SK-N-SH (cell line): ENCODE measurements at regions not wholly inside any gene's neighbourhood (a gene's known extent, or its start where the extent isn't known, plus 50 kb on each side); places are given as distances from the start of the nearest gene placed in this dataset.

Experiments
- CTCF ChIA-PET: fragments of 300-600, 350-600 bp; formaldehyde crosslinking; extraction: SDS; loops from one replicate; lab custom pipeline; 2021; lab: Yijun Ruan, JAX
- POLR2A ChIA-PET: fragments of 350-600 bp; sonication (Branson Sonifier 250); formaldehyde crosslinking; extraction: SDS; loops from one replicate; lab custom pipeline; 2020; ENCODE audit warnings: antibody characterized with exemption, inconsistent platforms; lab: Yijun Ruan, JAX
- DNase-seq: peaks from one replicate; pipeline ENCODE4 v3.0.0; 2012
- H2AFZ ChIP-seq: fragments of 200-600 bp; sonication (generic); 2 replicates; pipeline ENCODE4 v1.8.1; 2016; ENCODE audit warnings: antibody characterized with exemption, mild to moderate bottlenecking, low read depth
- H3F3A ChIP-seq: fragments of 200-600 bp; sonication (generic); replicated peaks from 2 replicates; pipeline ENCODE3; 2016; ENCODE audit warnings: antibody characterized with exemption, mild to moderate bottlenecking; ENCODE audit not compliant: insufficient read depth
- H3K27ac ChIP-seq, 2 experiments: fragments of 200-500 bp in 1 of 2; fragments of 200-600 bp in 1 of 2; sonication (Bioruptor generic) in 1 of 2; sonication (generic), shearing (Covaris generic) in 1 of 2; 2 replicates each; pipeline versions ENCODE4 v1.5.1 to v1.6.1; 2014 to 2016; ENCODE audit warnings: low read depth in 2 of 2, inconsistent platforms in 1 of 2, low read length in 1 of 2, mild to moderate bottlenecking in 1 of 2, mixed read lengths in 1 of 2
- H3K27me3 ChIP-seq: fragments of 200-600 bp; sonication (generic), shearing (Covaris generic); 2 replicates; pipeline ENCODE4 v1.6.1; 2016; ENCODE audit warnings: mixed run types; ENCODE audit not compliant: insufficient read depth
- H3K36me3 ChIP-seq, 2 experiments: fragments of 200-500 bp in 1 of 2; fragments of 200-600 bp in 1 of 2; sonication (Bioruptor generic) in 1 of 2; sonication (generic) in 1 of 2; replicated peaks in 1 of 2; 2 replicates each; pipeline versions ENCODE3 to v1.5.1; 2014 to 2016; ENCODE audit warnings: low read length in 1 of 2, mild to moderate bottlenecking in 1 of 2; ENCODE audit not compliant: insufficient read depth in 2 of 2, control insufficient read depth in 1 of 2
- H3K4me1 ChIP-seq, 2 experiments: fragments of 200-500 bp in 1 of 2; fragments of 200-600 bp in 1 of 2; sonication (Bioruptor generic) in 1 of 2; sonication (generic), shearing (Covaris generic) in 1 of 2; 2 replicates each; pipeline versions ENCODE4 v1.5.1 to v1.6.1; 2014 to 2016; ENCODE audit warnings: low read depth in 1 of 2, low read length in 1 of 2, mixed run types in 1 of 2; ENCODE audit not compliant: insufficient read depth in 2 of 2, control insufficient read depth in 1 of 2
- H3K4me2 ChIP-seq: fragments of 200-600 bp; sonication (generic), shearing (Covaris generic); 2 replicates; pipeline ENCODE4 v1.6.1; 2017; ENCODE audit warnings: mixed run types
- H3K4me3 ChIP-seq, 2 experiments: fragments of 200-500 bp in 1 of 2; fragments of 200-600 bp in 1 of 2; sonication (Bioruptor generic) in 1 of 2; sonication (generic), shearing (Covaris generic) in 1 of 2; 2 replicates each; pipeline versions ENCODE4 v1.5.1 to v1.8.1; 2014 to 2016; ENCODE audit warnings: low read depth in 2 of 2, inconsistent platforms in 1 of 2, low read length in 1 of 2, mild to moderate bottlenecking in 1 of 2, mixed read lengths in 1 of 2, moderate library complexity in 1 of 2
- H3K79me2 ChIP-seq: fragments of 200-600 bp; sonication (generic); 2 replicates; pipeline ENCODE4 v1.8.1; 2017; ENCODE audit warnings: mild to moderate bottlenecking; ENCODE audit not compliant: insufficient read depth
- H3K9ac ChIP-seq: fragments of 200-600 bp; sonication (generic); 2 replicates; pipeline ENCODE4 v1.6.1; 2017; ENCODE audit warnings: mixed run types
- H3K9me2 ChIP-seq: fragments of 200-600 bp; sonication (generic); 2 replicates; pipeline ENCODE4 v1.6.1; 2017; ENCODE audit warnings: mixed run types
- H3K9me3 ChIP-seq: fragments of 200-600 bp; sonication (generic); 2 replicates; pipeline ENCODE4 v1.6.1; 2017; ENCODE audit warnings: mixed run types, mild to moderate bottlenecking, moderate library complexity
- H4K20me1 ChIP-seq: fragments of 200-600 bp; sonication (generic); 2 replicates; pipeline ENCODE4 v1.6.1; 2017; ENCODE audit warnings: mild to moderate bottlenecking, mixed run types; ENCODE audit not compliant: insufficient read depth
- CHD2 ChIP-seq: fragments of 150-350 bp; IDR thresholded peaks from 2 replicates; pipeline ENCODE4 v1.6.1; 2018; ENCODE audit warnings: low read length; ENCODE audit not compliant: partially characterized antibody
- ELF1 ChIP-seq: IDR thresholded peaks from 2 replicates; pipeline ENCODE4 v1.4.0; 2012
- EP300 ChIP-seq, 2 experiments: IDR thresholded peaks; 2 replicates each; pipeline versions ENCODE4 v1.4.0 to v1.6.1; 2012; ENCODE audit warnings: borderline replicate concordance in 1 of 2, low read depth in 1 of 2, low read length in 1 of 2
- FOXJ3 ChIP-seq: sonication (generic); formaldehyde crosslinking; IDR thresholded peaks from 2 replicates; pipeline ENCODE4 v1.5.1; 2020; ENCODE audit warnings: mild to moderate bottlenecking, missing genetic modification reagents
- MAX ChIP-seq: IDR thresholded peaks from 2 replicates; pipeline ENCODE4 v1.4.0; 2012; ENCODE audit warnings: low read depth
- MEF2A ChIP-seq: IDR thresholded peaks from 2 replicates; pipeline ENCODE4 v1.4.0; 2012; ENCODE audit warnings: low read depth, borderline replicate concordance
- NRF1 ChIP-seq: IDR thresholded peaks from 2 replicates; pipeline ENCODE4 v1.6.1; 2012; ENCODE audit warnings: low read depth, mild to moderate bottlenecking, low read length
- RCOR1 ChIP-seq: fragments of 150-350 bp; IDR thresholded peaks from 2 replicates; pipeline ENCODE4 v1.6.1; 2017; ENCODE audit warnings: antibody characterized with exemption, low read length
- REST ChIP-seq: IDR thresholded peaks from 2 replicates; pipeline ENCODE4 v1.6.1; 2012; ENCODE audit warnings: mild to moderate bottlenecking, low read depth, low read length, moderate library complexity
- RXRA ChIP-seq: IDR thresholded peaks from 2 replicates; pipeline ENCODE4 v1.4.0; 2012; ENCODE audit warnings: low read depth, mild to moderate bottlenecking, borderline replicate concordance
- SIN3A ChIP-seq: IDR thresholded peaks from 2 replicates; pipeline ENCODE4 v1.6.1; 2012; ENCODE audit warnings: low read depth, mild to moderate bottlenecking, low read length, moderate library complexity, borderline replicate concordance
- SMC3 ChIP-seq: IDR thresholded peaks from 2 replicates; pipeline ENCODE4 v1.6.1; 2012; ENCODE audit warnings: low read depth, low read length, improper control_type of control experiment
- USF1 ChIP-seq: IDR thresholded peaks from 2 replicates; pipeline ENCODE4 v1.4.0; 2012; ENCODE audit warnings: low read depth, borderline replicate concordance
- WGBS: methylation state at CpG from one replicate; pipeline ENCODE4 v1.1.6; 2017; ENCODE audit warnings: low lambda C conversion rate; 5-methylcytosine and 5-hydroxymethylcytosine counted together
- TF ChIP-seq, protein P1 (sequence below): fragments of 200-600 bp; sonication (generic); IDR thresholded peaks from 2 replicates; pipeline ENCODE4 v1.6.1; 2017; ENCODE audit warnings: antibody characterized with exemption, mild to moderate bottlenecking, moderate library complexity
- TF ChIP-seq, protein P2 (sequence below): IDR thresholded peaks from 2 replicates; pipeline ENCODE4; 2012

DNA sequence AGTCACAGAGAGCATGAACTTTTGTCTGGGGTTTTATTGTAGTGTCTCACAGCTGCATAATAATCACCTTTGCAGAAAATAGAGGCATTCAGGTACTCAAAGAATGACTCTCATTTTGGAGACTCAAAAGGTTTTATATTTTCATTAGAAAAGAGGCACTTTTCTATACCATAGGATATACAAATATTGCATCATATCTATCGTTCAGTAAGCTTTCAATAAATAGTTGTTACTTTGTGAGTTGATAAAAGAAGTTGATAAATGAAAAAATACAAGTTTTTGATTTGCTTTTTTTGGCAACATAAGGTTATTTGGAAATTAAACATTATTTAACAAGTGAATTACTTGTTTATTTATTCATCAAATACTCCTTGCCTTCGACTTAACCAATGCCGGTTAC lies 279.9 kb downstream of the ARL4A start (continued):
- TF ChIP-seq REST = no peak
- no peak for TF ChIP-seq RXRA
- TF ChIP-seq, protein P1, sequence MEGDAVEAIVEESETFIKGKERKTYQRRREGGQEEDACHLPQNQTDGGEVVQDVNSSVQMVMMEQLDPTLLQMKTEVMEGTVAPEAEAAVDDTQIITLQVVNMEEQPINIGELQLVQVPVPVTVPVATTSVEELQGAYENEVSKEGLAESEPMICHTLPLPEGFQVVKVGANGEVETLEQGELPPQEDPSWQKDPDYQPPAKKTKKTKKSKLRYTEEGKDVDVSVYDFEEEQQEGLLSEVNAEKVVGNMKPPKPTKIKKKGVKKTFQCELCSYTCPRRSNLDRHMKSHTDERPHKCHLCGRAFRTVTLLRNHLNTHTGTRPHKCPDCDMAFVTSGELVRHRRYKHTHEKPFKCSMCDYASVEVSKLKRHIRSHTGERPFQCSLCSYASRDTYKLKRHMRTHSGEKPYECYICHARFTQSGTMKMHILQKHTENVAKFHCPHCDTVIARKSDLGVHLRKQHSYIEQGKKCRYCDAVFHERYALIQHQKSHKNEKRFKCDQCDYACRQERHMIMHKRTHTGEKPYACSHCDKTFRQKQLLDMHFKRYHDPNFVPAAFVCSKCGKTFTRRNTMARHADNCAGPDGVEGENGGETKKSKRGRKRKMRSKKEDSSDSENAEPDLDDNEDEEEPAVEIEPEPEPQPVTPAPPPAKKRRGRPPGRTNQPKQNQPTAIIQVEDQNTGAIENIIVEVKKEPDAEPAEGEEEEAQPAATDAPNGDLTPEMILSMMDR = no peak
- no peak for TF ChIP-seq MAX

GRCh38 chr7:12968836-12969422 lies 281.5 kb downstream of the ARL4A start:
- H3K9ac ChIP-seq = no peak overlapping the region
- no peak overlapping the region for H3K4me2 ChIP-seq
- WGBS = 9% methylated on average over 4 of the region's 4 CpGs
- no peaks in the 10 kb centered on the region for H3K4me1 ChIP-seq
- no peak overlapping the region for H3K27ac ChIP-seq
- no peaks in the 10 kb centered on the region for H3K36me3 ChIP-seq
- H3K79me2 ChIP-seq = no peaks in the 10 kb centered on the region
- no peak overlapping the region for H3K4me3 ChIP-seq
- TF ChIP-seq FOXJ3 (CRISPR knock-in tag) = no peak
- no peak for TF ChIP-seq ELF1
- TF ChIP-seq, protein P2, sequence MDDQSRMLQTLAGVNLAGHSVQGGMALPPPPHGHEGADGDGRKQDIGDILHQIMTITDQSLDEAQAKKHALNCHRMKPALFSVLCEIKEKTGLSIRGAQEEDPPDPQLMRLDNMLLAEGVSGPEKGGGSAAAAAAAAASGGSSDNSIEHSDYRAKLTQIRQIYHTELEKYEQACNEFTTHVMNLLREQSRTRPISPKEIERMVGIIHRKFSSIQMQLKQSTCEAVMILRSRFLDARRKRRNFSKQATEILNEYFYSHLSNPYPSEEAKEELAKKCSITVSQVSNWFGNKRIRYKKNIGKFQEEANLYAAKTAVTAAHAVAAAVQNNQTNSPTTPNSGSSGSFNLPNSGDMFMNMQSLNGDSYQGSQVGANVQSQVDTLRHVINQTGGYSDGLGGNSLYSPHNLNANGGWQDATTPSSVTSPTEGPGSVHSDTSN = no peak
- TF ChIP-seq SIN3A = no peak
- no peak for TF ChIP-seq RCOR1
- no peak for TF ChIP-seq SMC3
- no peak for TF ChIP-seq NRF1
- no peak for TF ChIP-seq CHD2
- no peak for TF ChIP-seq MEF2A
- no peak for TF ChIP-seq USF1
- no peak for TF ChIP-seq EP300 (IDR thresholded peaks at IDR 0.05; ENCODE audit: borderline replicate concordance in 1 of 2, low read depth in 1 of 2, low read length in 1 of 2)
- no peak for TF ChIP-seq RXRA
- ChIA-PET CTCF (no interaction called here), POLR2A (no interaction called here)
- peaks cover 12% of the 10 kb centered on the region; the same call in 1 of the 2 replicates for H3K27me3 ChIP-seq
- H3K9me3 ChIP-seq = no peaks in the 10 kb centered on the region
- H2AFZ ChIP-seq = no peak overlapping the region
- H4K20me1 ChIP-seq = no peaks in the 10 kb centered on the region
- no peaks in the 10 kb centered on the region for H3F3A ChIP-seq
- DNase-seq = no peak
- H3K9me2 ChIP-seq = no peaks in the 10 kb centered on the region; the same call in 1 of the 2 replicates
